OCI-LY3 (cell line): ENCODE measurements at regions not wholly inside any gene's neighbourhood (a gene's known extent, or its start where the extent isn't known, plus 50 kb on each side); places are given as distances from the start of the nearest gene placed in this dataset.
"Not testable (repeated sequence)": the region's sequence is repeated elsewhere in the genome, so short reads cannot be mapped to it uniquely, and the experiment has no call there.

Source experiments
- H2AFZ ChIP-seq: fragments of 200-600, 300-600 bp; shearing (Covaris generic); 2 replicates; pipeline ENCODE4 v1.6.0; 2014; ENCODE audit warnings: antibody characterized with exemption, low read depth, low read length
- H3K27ac ChIP-seq: fragments of 200-600, 300-600 bp; sonication (generic); 2 replicates; pipeline ENCODE4 v1.5.1; 2014; ENCODE audit warnings: mild to moderate bottlenecking, low read length, moderate library complexity, mixed read lengths
- H3K27me3 ChIP-seq: fragments of 200-600, 300-600 bp; sonication (generic); 2 replicates; pipeline ENCODE4 v1.6.1; 2014; ENCODE audit warnings: low read depth, low read length, mixed read lengths
- H3K36me3 ChIP-seq: fragments of 200-600, 300-600 bp; sonication (generic); replicated peaks from 2 replicates; pipeline ENCODE3; 2014; ENCODE audit warnings: low read depth, low read length, mixed read lengths
- H3K4me1 ChIP-seq: fragments of 300-600, 200-600 bp; sonication (generic); 2 replicates; pipeline ENCODE4 v1.6.1; 2014; ENCODE audit warnings: low read length, mixed read lengths
- H3K4me2 ChIP-seq: fragments of 200-600, 300-600 bp; sonication (generic); 2 replicates; pipeline ENCODE4 v1.6.1; 2014; ENCODE audit warnings: low read length, mixed read lengths
- H3K4me3 ChIP-seq: fragments of 300-600, 200-600 bp; sonication (generic); 2 replicates; pipeline ENCODE4 v1.5.1; 2014; ENCODE audit warnings: antibody characterized with exemption, mild to moderate bottlenecking, low read length, moderate library complexity
- H3K79me2 ChIP-seq: fragments of 300-600, 200-600 bp; shearing (Covaris generic); 2 replicates; pipeline ENCODE4 v1.6.1; 2014; ENCODE audit warnings: mild to moderate bottlenecking, low read length, mixed read lengths
- H3K9ac ChIP-seq: fragments of 300-600, 200-600 bp; shearing (Covaris generic); 2 replicates; pipeline ENCODE4 v1.6.0; 2014; ENCODE audit warnings: mild to moderate bottlenecking, low read length, moderate library complexity
- H3K9me3 ChIP-seq: fragments of 200-600, 300-600 bp; shearing (Covaris generic); 2 replicates; pipeline ENCODE4 v1.6.1; 2014; ENCODE audit warnings: low read length, mixed read lengths; ENCODE audit not compliant: insufficient read depth
- H4K20me1 ChIP-seq: fragments of 200-600, 300-600 bp; sonication (generic); 2 replicates; pipeline ENCODE4 v1.6.1; 2016; ENCODE audit warnings: low read length, mixed read lengths; ENCODE audit not compliant: insufficient read depth
- EZH2phosphoT487 ChIP-seq: fragments of 200-600 bp; shearing (Covaris generic); IDR thresholded peaks from 2 replicates; pipeline ENCODE4 v1.6.1; 2018; ENCODE audit warnings: antibody characterized with exemption, mixed run types, low read depth
- TF ChIP-seq, protein P1 (sequence below): fragments of 200-600, 300-600 bp; sonication (generic); IDR thresholded peaks from 2 replicates; pipeline ENCODE4 v1.5.1; 2014; ENCODE audit warnings: antibody characterized with exemption, low read length, low read depth

DNA sequence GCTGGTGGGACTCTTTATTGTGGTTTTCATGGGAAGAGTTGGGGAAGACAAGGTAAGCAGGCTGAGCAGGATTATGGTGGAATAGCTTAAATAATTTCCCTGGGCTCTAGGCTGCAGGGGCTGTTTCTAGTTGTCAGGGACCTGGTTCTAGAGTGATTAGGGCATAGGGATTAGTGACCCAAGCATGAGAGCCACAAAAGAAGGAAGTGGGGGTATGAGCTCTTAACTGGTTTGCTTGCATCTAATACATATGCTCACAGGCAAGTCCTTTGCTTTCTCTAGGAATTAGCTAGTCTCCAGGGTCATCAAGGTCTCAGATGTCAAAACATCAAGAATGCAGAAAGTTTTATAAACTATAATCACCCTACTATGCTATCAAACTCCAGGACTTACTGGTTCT lies 67.5 kb upstream of the NRN1 start:
- Histone ChIP-seq H3K4me3 (no peak overlapping the region), H3K27ac (no peak overlapping the region), H3K79me2 (no peaks in the 10 kb centered on the region), H2AFZ (no peak overlapping the region), H3K9me3 (no peaks in the 10 kb centered on the region), H3K4me2 (no peak overlapping the region), H3K4me1 (no peaks in the 10 kb centered on the region), H3K36me3 (no peaks in the 10 kb centered on the region), H4K20me1 (no peaks in the 10 kb centered on the region), H3K27me3 (peaks cover 4% of the 10 kb centered on the region; the same call in 1 of the 2 replicates), H3K9ac (no peak overlapping the region)
- TF ChIP-seq, protein P1, sequence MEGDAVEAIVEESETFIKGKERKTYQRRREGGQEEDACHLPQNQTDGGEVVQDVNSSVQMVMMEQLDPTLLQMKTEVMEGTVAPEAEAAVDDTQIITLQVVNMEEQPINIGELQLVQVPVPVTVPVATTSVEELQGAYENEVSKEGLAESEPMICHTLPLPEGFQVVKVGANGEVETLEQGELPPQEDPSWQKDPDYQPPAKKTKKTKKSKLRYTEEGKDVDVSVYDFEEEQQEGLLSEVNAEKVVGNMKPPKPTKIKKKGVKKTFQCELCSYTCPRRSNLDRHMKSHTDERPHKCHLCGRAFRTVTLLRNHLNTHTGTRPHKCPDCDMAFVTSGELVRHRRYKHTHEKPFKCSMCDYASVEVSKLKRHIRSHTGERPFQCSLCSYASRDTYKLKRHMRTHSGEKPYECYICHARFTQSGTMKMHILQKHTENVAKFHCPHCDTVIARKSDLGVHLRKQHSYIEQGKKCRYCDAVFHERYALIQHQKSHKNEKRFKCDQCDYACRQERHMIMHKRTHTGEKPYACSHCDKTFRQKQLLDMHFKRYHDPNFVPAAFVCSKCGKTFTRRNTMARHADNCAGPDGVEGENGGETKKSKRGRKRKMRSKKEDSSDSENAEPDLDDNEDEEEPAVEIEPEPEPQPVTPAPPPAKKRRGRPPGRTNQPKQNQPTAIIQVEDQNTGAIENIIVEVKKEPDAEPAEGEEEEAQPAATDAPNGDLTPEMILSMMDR, result no peak
- no peak for TF ChIP-seq EZH2phosphoT487

DNA sequence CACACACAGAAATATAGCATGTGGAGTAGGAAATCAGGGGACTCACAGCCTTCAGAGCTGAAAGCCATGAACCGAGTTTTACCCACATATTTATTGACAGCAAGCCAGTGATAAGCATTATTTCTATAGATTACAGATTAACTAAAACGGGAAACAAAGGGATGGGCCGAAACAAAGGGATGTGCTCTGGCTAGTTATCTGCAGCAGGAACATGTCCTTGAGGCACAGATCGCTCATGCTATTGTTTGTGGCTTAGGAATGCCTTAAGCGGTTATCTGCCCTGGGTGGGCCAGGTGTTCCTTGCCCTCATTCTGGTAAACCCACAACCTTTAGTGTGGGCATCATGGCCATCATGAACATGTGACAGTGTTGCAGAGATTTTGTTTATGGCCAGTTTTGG lies 61.4 kb upstream of the NRN1 start:
- not testable (repeated sequence) for H3K79me2 ChIP-seq, H3K9me3 ChIP-seq, H3K4me3 ChIP-seq, H3K27me3 ChIP-seq, H3K4me2 ChIP-seq, H3K27ac ChIP-seq, H2AFZ ChIP-seq, H3K36me3 ChIP-seq, H3K4me1 ChIP-seq, H4K20me1 ChIP-seq, H3K9ac ChIP-seq

DNA sequence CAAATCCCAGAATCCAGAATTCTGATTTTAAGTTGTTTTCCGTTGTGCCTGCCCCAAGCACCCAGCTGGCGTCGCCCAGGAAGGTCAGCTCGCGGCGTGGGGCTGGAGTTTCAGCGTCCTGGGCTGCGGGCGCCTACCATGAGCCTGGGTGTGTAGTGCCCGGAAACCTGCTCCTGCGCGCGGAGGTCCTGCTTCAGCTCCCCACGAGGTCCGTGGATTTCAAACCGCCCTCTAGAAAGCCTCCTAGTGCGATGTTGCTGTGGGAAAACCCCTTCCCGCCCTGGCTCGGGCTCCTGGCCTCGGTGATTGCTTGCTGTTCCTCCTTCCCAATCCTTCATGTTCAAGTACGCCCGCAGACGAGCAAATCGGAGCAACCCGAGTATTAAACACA lies 51.3 kb upstream of the NRN1 start:
- no peak overlapping the region for H3K4me3 ChIP-seq
- no peaks in the 10 kb centered on the region for H4K20me1 ChIP-seq

DNA sequence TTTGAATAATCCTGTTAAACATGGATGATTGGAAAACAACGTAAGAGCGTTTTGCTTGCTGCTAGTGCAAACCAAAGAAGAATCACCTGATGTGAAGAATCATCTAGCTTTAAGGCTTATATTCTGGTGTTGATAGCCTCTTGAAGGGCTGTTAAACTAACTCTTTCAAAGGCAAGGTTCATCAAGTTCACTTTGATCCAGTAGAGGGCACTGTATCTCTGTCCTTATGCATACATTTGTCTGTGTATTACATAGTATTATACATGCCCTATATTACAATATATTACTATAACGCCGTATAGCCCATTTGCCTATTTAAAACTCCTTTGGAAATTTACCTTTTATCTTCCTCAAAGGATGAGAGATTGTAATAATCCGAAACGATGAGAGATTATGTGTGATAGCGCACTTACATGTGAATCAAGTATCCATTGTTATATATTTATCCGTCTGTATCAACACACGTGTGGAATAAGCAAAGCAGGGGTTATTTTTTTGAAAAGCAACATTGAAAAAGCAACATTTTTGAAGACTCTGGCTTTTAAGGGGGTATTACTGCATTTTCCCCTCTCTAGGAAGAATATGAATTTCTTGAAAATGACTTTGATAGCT lies 50.8 kb upstream of the NRN1 start:
- Histone ChIP-seq H3K4me2 (no peak overlapping the region), H3K27ac (no peak overlapping the region), H3K9me3 (no peaks in the 10 kb centered on the region)

More for the DNA sequence above, 51.3 kb upstream of the NRN1 start:
- no peak overlapping the region for H2AFZ ChIP-seq
- 0 out of 2 replicates have a peak, but pooled peaks cover 15% of the 10 kb centered on the region for H3K27me3 ChIP-seq
- H3K36me3 ChIP-seq, result no peaks in the 10 kb centered on the region
- no peaks in the 10 kb centered on the region for H3K4me1 ChIP-seq
- no peaks in the 10 kb centered on the region for H3K9me3 ChIP-seq
- H3K9ac ChIP-seq, result no peak overlapping the region
- H3K4me2 ChIP-seq, result no peak overlapping the region
- no peak for TF ChIP-seq EZH2phosphoT487
- TF ChIP-seq, protein P1, result no peak
- H3K79me2 ChIP-seq, result no peaks in the 10 kb centered on the region
- H3K27ac ChIP-seq, result no peak overlapping the region

More for the DNA sequence above, 50.8 kb upstream of the NRN1 start:
- Histone ChIP-seq H3K9ac (no peak overlapping the region), H2AFZ (no peak overlapping the region), H3K27me3 (0 out of 2 replicates have a peak, but pooled peaks cover 15% of the 10 kb centered on the region), H3K4me3 (no peak overlapping the region), H4K20me1 (no peaks in the 10 kb centered on the region), H3K36me3 (no peaks in the 10 kb centered on the region), H3K79me2 (no peaks in the 10 kb centered on the region), H3K4me1 (no peaks in the 10 kb centered on the region)
- TF ChIP-seq, protein P1, result peak; percentile 61
- no peak for TF ChIP-seq EZH2phosphoT487
